Esophagus mucosa (tissue), 1 donor: ENCODE measurements at regions not wholly inside any gene's neighbourhood (a gene's known extent, or its start where the extent isn't known, plus 50 kb on each side); places are given as distances from the start of the nearest gene placed in this dataset.
"Not testable (repeated sequence)": the region's sequence is repeated elsewhere in the genome, so short reads cannot be mapped to it uniquely, and the experiment has no call there.

Source experiments
- ATAC-seq: fragments of 200-7000 bp; cut with Tn5 transposase; one replicate; pipeline ENCODE4 v1.9.1; 2020
- donor health status: DM: yes; HTN: yes; CAD: no.

DNA sequence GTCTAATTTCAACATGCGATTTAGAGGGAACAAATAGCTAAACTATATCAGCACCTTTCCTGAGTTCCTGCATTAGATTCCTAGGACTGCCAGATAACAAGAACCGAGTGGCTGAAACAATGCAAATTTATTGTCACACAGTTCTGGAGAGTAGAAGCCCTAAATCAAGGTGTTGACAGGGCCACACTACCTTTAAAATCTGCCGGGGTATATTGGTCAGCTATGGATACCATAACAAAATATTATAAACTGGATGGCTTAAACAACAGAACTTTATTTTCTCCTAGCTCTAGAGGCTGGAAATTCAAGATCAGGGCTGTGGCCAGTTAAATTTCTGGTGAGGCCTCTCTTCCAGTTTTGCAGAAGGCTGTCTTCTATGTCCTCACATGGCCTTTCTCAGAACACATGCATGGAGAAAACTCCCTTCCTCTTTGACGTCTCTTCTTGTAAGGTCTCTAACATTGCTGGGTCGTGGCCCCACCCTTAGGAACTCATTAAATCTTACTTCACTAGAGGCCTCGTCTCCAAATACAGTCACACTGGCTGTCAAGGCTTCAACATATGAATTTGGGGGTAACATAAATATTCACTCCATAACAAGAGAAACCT lies 144.3 kb downstream of the FCRL5 start:
- no peak for ATAC-seq

DNA sequence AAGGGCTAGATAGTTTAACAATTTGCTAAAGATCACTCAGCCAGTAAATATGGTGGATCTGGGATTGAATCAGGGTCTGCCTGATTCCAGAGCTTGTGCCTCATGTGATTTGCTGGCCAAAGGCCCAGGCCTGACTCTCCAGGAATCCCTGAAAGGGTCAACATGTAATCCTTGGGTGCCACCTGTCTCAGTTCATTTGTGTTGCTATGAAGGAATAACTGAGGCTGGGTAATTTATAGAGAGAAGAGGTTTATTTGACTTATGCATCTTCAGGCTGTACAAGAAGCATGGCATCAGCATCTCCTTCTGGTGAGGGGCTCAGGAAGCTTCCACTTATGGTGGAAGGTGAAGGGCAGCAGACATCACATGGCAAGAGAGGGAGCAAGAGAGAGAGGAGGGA lies 144.9 kb downstream of the FCRL5 start:
- ATAC-seq: no peak

DNA sequence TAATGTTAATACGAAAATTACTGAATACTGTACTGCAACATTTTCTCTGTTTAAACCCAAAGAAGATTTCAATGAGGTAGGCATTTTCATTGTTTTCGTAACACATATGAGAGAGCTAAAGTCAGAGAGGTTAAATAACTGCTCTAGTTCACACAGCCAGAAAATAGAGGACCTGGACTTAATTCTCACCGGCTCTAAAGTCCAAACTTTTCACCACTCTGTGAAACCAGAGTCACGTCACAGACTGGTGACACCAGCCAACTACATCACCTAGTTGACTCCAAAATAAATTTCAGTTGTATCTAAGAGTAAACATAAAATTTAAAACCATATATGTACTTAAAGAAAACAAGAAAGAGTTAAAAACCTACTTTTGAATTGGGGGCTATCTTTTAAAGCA lies 146.7 kb downstream of the FCRL5 start:
- no peak for ATAC-seq

DNA sequence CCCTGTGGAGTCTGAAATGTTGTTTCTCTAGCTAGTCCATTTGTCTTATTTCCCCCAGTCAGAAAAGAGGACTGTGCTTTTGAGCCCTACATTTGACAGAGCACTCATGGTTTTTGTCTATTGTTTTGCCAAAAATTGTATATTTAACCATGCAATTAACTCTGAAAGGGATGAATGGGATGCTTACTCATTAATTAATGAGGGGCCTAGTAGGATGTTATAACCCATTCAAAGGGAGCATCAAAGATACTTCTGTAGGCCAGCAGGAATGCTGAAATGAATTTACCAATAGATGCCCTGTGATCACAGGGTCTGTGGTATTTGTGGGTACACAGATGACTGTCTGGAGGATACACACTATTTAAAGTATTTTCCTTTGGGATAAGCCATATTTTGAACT lies 147.7 kb downstream of the FCRL5 start:
- no peak for ATAC-seq

DNA sequence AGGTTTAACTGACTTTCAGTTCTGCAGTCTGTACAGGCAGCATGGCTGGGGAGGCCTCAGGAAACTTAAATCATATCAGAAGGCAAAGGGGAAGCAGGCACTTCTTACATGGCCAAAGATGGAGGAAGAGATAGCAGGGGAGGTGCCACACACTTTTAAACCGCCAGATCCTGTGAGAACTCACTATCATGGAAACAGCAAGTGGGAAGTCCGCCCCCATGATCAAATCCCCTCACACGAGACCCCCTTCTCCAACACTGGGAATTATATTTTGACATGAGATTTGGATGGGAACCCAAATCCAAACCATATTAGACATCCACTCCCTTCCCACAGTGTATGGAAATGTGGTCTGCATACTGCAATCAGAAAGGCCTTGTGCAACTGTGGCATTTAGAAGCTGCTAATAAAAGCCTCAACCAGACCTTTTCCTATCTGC lies 148.2 kb downstream of the FCRL5 start:
- no peak for ATAC-seq

DNA sequence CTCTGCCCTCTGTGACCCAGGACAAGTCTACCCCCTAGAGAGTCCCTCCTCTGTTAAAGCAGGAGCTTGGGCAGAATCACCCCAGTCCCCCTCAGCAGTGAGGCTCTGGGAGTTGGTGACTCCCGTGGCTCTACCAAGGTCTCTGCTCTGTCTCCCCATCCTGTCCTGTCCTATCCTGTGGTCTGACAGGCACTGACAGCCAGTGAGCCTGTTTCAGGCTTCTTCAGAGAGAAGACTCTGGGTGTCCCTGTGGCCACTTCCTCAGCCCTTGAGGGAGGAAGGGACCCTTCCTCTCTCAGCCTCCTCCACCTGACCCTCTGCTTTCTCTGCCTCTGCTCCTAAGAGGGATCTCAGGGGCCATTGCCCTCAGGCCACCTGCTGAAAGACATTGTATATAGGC lies 148.7 kb downstream of the FCRL5 start:
- no peak for ATAC-seq

DNA sequence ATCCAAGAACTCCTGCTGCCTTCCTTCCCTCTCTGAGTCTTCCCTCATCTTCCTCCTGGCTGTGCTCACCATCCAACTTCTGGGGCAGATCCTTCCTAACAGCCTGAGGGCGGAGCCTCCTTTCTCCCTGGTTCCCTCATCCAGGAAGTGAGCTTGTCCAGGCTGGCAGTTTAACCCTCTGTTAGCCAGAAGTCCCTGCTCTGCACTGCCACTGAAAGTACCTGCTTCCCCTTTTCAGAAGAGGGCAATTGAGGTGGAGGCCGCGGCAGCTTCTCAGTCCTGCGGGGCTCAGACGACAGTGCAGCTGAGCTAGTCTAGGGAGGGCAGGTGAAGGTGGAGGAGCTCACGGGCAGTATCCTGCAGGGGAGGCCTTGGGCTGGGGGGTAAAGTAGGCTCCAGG lies 149.1 kb downstream of the FCRL5 start:
- no peak for ATAC-seq

DNA sequence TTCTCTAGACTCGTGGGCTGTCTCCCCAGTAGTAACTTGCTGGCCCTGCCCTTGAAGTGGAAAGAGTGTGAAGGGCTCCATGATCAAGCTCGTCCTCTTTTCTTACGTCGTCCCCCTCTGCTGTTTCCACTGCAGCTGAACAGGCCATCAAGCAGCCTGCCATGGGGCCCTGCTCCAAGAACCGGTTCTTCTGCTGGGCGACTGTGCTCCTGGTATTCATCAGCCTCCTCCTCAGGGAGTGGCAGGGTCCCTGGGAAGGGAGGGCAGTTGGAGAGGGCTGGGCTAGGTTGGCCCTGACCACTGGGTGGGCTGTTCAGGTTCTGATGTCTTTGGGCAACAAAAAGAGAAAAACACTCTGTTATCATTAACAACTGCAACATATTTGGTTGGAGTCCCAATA lies 151.5 kb downstream of the FCRL5 start:
- no peak for ATAC-seq

DNA sequence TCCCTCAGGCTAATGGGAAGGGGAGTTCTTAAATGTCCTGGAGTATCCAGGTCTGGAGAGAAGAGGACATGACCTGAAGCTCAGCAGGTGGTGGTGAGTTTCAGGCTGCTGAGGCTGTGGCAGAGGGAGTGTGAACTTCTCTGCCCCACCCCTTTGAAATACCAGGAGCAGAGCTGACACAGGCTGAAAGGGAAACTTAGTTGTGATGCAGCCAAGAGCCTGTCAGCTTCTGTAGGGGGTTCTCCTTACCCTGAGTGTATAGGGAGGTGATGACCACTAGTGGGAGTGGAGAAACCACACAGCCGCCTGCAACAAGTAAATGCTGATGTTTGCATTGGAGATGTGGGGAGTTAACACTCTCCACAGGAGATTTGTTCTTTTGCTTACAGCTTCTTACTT lies 152.3 kb downstream of the FCRL5 start:
- ATAC-seq: peak; percentile 23

DNA sequence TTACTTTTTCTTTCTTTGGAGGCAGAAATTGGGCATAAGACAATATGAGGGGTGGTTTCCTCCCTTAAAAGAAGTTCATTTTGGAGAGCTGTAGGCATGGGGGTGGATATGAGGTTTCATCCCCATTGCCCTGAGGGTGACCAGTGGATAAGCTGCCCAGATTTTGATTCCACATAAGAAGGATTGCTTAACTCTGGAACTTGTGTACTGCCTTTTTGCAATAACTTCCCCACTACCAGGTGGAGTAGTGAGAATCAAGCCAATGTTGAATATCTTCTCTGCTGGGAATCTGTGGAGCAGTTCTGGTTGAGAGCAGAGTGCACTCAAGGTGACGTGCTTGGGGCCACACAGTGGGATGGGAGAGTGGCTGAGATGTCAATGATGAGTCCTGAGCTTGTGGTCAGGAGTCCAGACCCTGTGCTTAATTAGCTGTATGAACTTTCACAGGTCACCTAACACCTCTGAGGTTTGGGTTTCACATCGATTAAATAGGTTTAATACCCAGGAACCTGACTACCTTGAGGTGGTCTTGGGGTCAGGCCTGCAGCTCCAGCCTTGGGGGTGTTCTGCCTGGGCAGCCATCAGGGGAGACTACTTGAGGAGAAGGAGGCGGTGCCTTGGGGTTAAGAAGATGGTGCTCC lies 152.9 kb downstream of the FCRL5 start:
- no peak for ATAC-seq

DNA sequence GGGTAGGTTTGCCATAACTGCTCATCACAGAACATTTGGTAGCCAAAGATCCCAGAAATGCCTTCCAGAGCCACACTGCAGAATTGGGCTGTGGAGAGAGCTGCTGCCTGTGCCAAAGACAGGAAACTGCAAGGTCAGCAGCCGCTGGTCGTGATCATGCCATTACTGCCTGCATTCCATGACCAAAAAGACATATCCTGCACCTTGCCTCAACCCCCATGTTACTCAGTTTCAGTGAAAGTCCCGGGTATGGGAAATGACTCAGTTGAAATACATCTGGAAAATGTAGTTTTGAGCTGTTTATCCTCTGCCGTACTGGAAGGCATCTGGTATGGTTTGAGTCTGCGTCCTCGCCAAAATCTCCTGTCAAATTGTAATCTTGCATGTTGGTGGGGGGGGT lies 161.7 kb downstream of the FCRL5 start:
- no peak for ATAC-seq

DNA sequence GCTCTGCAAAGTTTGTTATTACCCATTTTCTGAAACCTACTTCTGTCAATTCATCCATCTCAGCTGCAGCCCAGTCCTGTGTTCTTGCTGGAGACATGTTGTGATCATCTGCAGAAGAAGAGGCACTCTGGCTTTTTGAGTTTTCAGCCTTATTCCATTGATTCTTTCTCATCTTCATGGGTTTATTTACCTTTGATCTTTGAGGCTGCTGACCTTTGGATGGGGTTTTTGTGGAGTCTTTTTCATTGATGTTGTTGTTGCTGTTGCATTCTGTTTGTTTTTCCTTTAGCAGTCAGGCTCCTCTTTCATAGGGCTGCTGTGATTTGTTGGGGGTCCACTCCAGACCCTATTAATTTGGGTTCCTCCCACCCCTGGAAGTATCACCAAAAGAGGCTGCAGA lies 164.3 kb downstream of the FCRL5 start:
- no peak for ATAC-seq

DNA sequence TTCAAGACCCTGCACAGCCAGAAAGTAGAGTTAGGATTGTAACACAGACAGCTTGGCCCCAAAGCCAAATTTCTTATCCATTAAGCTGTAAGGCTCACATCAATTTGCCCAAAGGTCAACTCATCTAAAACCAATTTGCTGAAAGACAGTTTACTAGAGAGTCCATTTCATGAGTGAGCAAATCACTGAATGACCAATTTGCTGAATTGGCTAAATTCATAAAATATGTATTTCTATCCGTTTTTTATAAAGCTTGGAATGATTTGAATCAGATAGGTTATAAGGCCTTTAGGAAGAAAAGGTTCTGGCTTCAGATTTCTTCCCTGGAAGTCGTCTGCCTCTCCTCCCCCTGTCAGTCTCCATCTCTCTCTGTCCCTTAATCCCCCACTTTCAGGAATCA lies 168.1 kb downstream of the FCRL5 start:
- ATAC-seq: no peak

DNA sequence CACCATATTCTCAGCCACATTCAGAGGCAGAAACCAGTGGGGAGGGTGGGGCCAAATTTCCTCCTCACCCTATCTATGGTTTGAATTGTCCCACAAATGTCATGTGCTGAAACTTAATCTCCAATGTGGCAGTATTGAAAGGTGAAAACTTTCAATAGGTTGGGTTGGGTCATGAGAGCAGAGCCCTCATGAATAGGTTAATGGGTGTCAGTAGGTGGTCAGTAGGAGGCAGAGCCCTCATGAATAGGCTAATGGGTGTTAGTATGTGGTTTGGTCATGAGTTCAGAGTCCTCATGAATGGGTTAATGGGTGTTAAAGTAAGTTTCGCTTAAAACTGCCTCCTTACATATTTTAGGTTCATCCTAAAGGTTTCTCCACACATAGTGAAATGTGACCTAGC lies 170.0 kb downstream of the FCRL5 start:
- ATAC-seq: no peak

DNA sequence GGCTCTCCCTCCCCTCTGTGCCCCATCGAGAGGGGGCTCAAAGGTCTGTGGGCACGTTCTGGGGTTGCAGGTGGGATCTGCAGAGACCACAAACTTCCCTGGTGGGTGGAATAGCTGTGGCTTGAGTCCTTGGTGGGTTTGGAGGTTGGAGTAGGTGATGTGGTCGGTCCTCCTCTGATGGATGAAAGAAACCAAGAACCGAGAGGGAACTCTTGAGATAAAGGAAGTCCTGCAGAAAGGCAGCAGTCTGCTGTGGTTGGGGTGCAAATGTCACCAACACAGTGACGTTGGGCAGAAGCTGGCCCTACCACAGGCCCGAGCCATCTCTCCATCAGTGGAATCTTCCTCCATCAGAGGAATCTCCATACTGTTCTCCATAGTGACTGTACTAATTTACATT lies 171.8 kb downstream of the FCRL5 start:
- ATAC-seq: no peak

DNA sequence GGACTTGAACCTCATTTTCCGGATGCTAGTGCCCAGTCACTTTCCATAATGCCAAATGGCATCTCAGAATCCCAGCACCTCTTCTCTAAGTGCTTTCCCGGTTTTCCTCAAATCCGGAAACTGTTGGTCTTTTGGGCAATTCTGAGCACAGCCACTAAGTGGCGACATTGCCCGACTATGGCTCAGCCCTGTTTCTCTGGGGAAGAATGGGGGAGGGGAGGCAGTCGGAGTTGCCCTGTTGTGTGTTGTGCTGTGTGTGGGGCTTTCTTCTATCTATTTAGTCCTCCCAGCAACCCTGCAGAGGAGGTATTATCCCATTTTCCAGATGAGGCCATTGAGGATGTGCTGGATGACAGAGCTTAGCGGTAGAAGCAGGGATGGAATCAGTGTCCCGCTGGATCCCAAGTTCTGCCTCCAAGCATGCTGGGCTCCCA lies 175.0 kb downstream of the FCRL5 start:
- ATAC-seq: peak; percentile 57

DNA sequence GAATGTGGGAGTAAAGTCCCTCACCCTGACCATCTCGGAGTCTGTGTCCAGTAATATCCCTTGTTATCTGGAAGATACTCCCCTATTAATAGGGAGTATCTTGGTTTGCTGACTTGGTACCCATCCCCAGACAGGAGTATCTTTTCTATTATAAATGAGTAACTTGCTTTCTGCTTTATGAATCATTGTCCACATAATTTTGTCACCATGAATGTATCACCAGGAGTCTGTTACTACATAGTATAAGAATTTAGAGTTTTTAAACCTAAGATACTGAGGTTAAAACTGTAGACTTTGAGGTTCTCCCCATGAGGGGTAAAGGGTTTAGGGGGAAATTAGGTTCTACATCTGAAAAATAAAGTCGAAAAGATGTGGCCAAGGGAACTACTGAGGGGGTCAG lies 175.6 kb downstream of the FCRL5 start:
- no peak for ATAC-seq

DNA sequence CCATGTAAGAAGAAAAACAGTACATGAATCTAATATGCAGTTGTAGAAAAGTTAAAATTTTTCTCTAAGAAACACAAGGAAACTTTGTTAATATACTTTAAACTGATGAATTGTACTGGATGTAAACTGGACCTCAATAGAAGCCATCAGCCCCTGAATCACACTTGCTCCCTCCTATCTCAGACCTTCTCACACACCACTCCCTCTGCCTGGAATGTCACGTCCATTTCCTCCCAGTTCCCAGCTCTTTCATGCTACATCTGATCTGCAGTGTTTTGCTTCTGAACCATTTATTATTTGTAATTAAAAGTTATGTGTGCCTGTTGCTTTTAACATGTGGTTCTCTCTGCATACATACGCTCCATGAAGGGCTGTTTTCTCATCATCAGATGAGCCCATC lies 180.0 kb downstream of the FCRL5 start:
- not testable (repeated sequence) for ATAC-seq

DNA sequence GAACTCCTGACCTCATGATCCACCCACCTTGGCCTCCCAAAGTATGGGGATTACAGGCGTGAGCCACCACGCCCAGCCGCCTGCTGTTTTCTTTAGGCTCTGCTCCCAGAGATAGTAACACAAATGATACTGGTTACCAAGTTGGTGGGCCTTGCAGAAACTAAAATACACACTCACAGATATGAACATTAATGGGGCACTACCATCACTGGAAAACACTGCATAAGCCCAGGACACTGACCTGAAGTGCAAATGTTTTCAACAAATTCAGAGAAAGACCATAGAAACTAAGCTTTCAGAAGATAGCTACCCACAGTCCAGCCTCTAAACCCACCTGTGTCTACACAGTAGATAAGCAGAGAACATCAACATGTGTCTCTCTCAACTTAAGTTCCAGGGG lies 180.5 kb downstream of the FCRL5 start:
- ATAC-seq: no peak

DNA sequence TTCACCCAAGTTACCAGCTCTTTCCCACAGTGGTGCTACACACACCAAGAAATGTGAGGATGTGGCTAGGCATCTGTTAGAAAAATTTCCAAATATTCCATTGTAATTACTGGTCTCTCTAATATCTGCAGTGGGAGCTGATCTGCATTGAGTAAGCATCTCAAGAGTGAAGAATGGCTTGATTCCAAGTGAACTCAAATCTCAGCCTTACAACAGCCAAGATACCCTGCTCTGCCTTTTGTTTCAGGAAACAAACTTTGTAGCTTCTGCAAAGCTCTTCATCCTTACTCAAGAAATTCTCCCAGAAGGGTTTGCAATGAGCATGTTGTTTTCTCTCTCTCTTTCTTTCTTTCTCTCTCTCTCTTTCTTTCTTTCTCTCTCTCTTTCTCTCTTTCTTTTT lies 181.1 kb downstream of the FCRL5 start:
- no peak for ATAC-seq

DNA sequence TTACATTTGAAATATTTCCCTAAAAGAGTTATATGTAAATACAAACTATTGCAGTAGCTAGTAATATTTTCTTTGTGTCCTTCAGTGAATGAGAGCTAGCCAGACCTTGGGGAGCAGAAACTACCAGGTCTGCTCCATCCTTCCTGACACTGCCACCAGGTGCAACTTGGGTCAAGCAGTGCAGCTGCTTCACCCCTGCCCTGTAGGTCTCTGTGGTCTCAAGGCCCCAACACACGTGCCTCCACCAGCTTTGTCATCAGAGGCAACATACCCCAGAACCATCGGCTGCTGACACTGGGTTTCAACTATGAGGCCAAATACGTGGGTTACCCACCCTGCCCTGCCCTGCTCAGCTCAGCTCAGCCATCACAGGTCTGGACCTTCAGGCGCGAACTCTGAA lies 181.6 kb downstream of the FCRL5 start:
- no peak for ATAC-seq

DNA sequence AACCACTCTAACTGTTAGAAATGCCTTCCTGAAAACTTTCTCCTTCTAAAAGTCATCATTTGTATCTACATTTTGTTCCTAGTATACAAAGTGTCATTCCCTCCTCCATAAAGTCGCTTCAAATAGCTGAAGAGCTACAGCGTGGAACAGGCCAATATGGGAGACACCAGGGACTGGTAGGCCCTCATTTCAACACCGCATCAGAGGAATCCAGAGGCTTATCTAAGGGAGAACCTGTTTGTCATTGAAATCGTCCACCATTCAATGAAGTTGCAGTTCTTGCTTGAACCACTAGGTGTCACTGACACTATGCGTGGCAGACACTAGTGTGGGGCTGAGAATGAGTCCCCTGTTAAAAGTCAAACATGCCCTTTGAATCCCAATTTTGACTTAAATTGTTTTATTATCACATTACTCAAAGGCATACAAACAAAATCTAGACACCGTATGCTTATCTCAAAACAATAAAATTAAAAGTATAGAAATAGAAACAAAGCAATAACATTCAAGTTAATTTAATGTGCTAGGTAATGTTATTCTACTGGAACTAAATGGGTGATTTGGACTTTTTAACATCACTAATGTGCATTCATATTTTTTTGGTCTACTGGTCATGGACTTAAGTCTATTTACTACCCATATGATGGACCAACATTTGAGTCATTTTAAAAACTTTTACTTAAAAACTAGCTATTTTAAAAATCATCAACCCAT lies 182.3 kb downstream of the FCRL5 start:
- peak; percentile 82 for ATAC-seq

DNA sequence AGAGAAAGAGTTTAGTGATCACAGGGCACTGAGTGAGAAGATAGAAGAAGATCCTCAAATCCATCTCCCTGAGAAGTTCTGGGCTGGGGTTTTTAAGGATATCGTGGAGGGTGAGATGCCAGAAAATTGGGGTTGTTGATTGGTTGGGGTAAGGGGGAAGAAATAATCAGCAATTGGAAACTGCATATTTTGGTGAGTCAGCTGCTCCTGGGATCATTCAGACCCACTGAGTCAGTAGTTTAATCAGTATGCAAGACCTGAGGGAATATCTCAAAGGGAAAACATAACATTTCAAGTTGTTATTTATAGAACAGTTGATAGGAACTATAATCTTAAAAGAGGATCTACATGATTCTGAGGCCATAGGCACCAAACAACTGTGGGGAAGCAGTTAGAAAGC lies 183.4 kb downstream of the FCRL5 start:
- ATAC-seq: not testable (repeated sequence)

DNA sequence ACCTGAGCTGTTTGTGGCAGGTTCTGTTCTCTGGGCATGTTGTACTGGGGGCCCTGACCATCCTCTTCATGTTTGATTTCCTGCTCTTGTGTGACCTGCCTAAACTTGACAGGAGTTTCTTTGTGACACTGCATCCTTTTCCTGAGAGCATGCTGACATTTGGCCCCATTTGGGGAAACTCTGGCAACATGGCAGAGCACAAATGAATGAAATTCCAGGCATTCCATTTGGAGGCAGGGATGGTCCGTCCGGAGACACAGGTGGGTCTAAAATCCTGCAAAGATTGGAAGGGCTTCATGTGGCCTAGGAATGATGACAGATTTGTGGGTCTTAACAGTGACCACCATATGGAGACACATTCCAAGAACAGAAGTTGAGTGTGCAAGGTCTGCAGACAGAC lies 184.0 kb downstream of the FCRL5 start:
- ATAC-seq: no peak
